RWPE2 (cell line): ENCODE measurements at regions not wholly inside any gene's neighbourhood (a gene's known extent, or its start where the extent isn't known, plus 50 kb on each side); places are given as distances from the start of the nearest gene placed in this dataset.

Source experiments
- ATAC-seq: fragments of 200-7000 bp; cut with Tn5 transposase; 3 replicates; pipeline ENCODE4 v1.9.1; 2021; ENCODE audit warnings: low read depth
- DNase-seq: peaks from one replicate; pipeline ENCODE4 v3.0.0-alpha.2; 2020; ENCODE audit warnings: low spot score
- H3K27ac ChIP-seq: fragments of 450-650 bp; 2 replicates; pipeline ENCODE4 v1.5.1; 2017; ENCODE audit warnings: mild to moderate bottlenecking; ENCODE audit not compliant: poor library complexity, severe bottlenecking
- H3K27me3 ChIP-seq: fragments of 250-450 bp; sonication (Bioruptor Pico); 2 replicates; pipeline ENCODE4 v1.5.1; 2021; ENCODE audit warnings: mild to moderate bottlenecking, moderate library complexity; ENCODE audit not compliant: insufficient read depth, poor library complexity, severe bottlenecking
- H3K36me3 ChIP-seq: fragments of 250-450 bp; sonication (Bioruptor Pico); 2 replicates; pipeline ENCODE4 v1.5.1; 2020; ENCODE audit warnings: low read depth, mild to moderate bottlenecking, moderate library complexity
- H3K4me1 ChIP-seq: fragments of 250-450 bp; sonication (Bioruptor Pico); 2 replicates; pipeline ENCODE4 v1.5.1; 2021; ENCODE audit warnings: mild to moderate bottlenecking, moderate library complexity; ENCODE audit not compliant: insufficient read depth, poor library complexity, severe bottlenecking
- H3K4me3 ChIP-seq: fragments of 250-450 bp; sonication (Bioruptor Pico); 2 replicates; pipeline ENCODE4 v1.5.1; 2021; ENCODE audit warnings: mild to moderate bottlenecking, moderate library complexity; ENCODE audit not compliant: severe bottlenecking
- H3K9me3 ChIP-seq: fragments of 250-450 bp; sonication (Bioruptor Pico); 2 replicates; pipeline ENCODE4 v1.5.1; 2021; ENCODE audit warnings: mild to moderate bottlenecking, moderate library complexity; ENCODE audit not compliant: severe bottlenecking
- TF ChIP-seq, protein P1 (sequence below): fragments of 450-650 bp; IDR thresholded peaks from one replicate; pipeline ENCODE4 v1.5.1; 2017; ENCODE audit warnings: mild to moderate bottlenecking, moderate library complexity; ENCODE audit not compliant: poor library complexity, severe bottlenecking

DNA sequence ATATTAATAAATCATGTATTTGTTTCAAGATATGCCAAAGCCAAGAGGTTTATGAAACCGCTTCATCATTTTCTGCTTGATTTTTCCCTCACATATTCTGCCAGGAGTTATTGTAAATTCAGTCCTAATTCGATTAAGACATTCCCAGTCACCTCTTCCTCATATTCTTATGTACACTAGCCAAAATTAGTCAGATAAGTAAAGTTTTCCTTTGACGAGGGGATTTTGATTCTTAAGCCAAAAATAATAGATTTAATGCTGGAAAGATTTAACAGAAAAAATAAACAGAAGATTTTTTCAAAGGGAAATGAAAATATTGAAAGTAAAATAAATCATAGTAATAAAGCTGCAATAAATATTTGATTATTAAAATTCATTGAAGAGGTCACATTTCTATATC is 51.0 kb upstream of the VEGFC start:
- no peak for DNase-seq
- peaks cover 48% of the 10 kb centered on the region for H3K4me1 ChIP-seq
- no peaks in the 10 kb centered on the region for H3K9me3 ChIP-seq
- no peaks in the 10 kb centered on the region for H3K36me3 ChIP-seq
- H3K27ac ChIP-seq: peak overlapping the region; percentile 52
- no peaks in the 10 kb centered on the region for H3K27me3 ChIP-seq
- TF ChIP-seq, protein P1, sequence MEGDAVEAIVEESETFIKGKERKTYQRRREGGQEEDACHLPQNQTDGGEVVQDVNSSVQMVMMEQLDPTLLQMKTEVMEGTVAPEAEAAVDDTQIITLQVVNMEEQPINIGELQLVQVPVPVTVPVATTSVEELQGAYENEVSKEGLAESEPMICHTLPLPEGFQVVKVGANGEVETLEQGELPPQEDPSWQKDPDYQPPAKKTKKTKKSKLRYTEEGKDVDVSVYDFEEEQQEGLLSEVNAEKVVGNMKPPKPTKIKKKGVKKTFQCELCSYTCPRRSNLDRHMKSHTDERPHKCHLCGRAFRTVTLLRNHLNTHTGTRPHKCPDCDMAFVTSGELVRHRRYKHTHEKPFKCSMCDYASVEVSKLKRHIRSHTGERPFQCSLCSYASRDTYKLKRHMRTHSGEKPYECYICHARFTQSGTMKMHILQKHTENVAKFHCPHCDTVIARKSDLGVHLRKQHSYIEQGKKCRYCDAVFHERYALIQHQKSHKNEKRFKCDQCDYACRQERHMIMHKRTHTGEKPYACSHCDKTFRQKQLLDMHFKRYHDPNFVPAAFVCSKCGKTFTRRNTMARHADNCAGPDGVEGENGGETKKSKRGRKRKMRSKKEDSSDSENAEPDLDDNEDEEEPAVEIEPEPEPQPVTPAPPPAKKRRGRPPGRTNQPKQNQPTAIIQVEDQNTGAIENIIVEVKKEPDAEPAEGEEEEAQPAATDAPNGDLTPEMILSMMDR: no peak
- no peak for ATAC-seq
- no peak overlapping the region for H3K4me3 ChIP-seq

DNA sequence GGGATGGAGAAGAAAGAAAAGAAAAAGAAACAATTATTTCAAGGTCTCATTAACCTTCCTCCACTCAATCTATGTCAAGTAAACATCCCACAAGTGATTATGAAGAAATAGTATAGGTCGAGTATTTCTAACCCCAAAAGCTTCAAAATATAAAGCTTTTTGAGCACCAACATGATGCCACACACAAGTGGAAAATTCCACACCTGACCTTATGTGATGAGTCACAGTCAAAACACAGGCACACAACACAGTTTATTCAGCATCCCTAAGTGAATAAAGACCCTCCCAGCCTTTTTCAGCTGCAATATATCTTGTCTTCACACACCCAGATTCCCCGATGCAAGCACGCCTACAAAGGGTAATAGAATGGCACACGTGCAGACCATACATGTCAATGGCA is 51.7 kb upstream of the VEGFC start:
- H3K4me3 ChIP-seq: no peak overlapping the region
- TF ChIP-seq, protein P1: no peak
- H3K4me1 ChIP-seq: peaks cover 48% of the 10 kb centered on the region
- no peak for DNase-seq
- peak overlapping the region; percentile 52 for H3K27ac ChIP-seq
- no peaks in the 10 kb centered on the region for H3K27me3 ChIP-seq
- no peak for ATAC-seq
- H3K36me3 ChIP-seq: no peaks in the 10 kb centered on the region
- no peaks in the 10 kb centered on the region for H3K9me3 ChIP-seq

DNA sequence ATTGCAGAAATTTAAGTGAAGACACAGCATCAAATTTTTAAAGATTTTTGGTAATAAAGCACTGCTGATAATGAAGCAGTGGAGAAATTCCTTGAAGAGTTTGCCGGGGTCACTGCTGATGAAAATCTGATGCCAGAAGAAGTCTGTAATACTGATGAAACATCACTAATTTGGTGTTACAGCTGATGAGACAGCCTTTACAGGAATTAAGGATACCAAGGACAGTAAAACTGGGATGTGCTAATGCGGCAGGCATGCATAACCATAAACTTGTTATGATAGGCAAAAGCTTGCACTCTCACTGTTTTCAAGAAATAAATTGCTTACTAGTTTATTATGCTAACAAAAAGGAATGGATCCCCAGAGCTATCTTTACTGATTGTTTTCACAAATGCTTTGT is 52.9 kb upstream of the VEGFC start:
- ATAC-seq: peak; percentile 48; the same call in 2 of the 3 replicates
- Histone ChIP-seq H3K4me3 (no peak overlapping the region), H3K27me3 (no peaks in the 10 kb centered on the region), H3K36me3 (no peaks in the 10 kb centered on the region), H3K9me3 (no peaks in the 10 kb centered on the region), H3K27ac (peak overlapping the region; percentile 52), H3K4me1 (peaks cover 40% of the 10 kb centered on the region)
- TF ChIP-seq, protein P1: no peak
- DNase-seq: no peak

DNA sequence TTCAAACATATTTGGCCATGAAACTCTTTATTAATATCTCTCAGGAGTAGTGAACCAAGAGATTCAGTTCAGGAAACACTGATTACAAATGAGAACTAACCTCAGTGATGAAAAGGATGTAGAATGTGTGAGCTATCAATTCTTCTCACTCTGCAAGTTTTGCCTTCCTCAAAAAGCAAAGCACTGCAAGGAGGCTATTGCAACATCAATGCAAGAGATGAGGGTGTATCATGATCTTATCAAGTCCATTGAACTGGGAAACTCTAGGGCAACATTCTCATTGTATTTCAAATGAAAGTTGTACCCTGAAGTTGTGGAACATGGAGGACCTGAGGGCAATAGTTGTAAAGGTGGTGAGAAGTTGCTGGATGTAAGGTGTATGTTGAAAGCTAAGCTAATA is 56.4 kb upstream of the VEGFC start:
- ATAC-seq: no peak
- H3K27ac ChIP-seq: peak overlapping the region; percentile 11

DNA sequence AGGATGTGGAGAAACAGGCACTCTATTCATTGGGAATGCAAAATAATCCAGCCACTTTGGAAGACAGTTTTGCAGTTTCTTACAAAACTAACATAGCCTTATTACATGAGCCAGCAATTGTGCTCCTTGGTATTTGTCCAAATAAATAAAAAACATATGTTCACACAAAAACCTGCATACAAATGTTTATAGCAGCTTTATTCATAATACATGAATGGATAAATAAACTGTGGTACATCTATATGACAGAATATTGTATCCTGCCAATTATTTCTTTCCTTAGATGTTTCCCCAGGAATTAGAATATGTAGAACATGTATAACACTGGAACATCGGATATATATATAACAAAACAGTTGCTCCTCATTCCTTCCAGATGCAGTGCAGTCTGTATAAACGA is 57.7 kb upstream of the VEGFC start:
- ATAC-seq (no peak), DNase-seq (no peak)
- Histone ChIP-seq H3K27ac (no peak overlapping the region), H3K36me3 (no peaks in the 10 kb centered on the region), H3K4me3 (no peak overlapping the region), H3K4me1 (peaks cover 19% of the 10 kb centered on the region), H3K27me3 (no peaks in the 10 kb centered on the region), H3K9me3 (peaks cover 2% of the 10 kb centered on the region)
- TF ChIP-seq, protein P1: no peak

More for the DNA sequence above, 56.4 kb upstream of the VEGFC start:
- no peak for DNase-seq
- H3K4me1 ChIP-seq: peaks cover 22% of the 10 kb centered on the region
- peaks cover 2% of the 10 kb centered on the region for H3K9me3 ChIP-seq
- TF ChIP-seq, protein P1: no peak
- H3K27me3 ChIP-seq: no peaks in the 10 kb centered on the region
- no peaks in the 10 kb centered on the region for H3K36me3 ChIP-seq
- no peak overlapping the region for H3K4me3 ChIP-seq
